ENCODE measurements at regions not wholly inside any gene's neighbourhood (a gene's known extent, or its start where the extent isn't known, plus 50 kb on each side); places are given as distances from the start of the nearest gene placed in this dataset.

DNA sequence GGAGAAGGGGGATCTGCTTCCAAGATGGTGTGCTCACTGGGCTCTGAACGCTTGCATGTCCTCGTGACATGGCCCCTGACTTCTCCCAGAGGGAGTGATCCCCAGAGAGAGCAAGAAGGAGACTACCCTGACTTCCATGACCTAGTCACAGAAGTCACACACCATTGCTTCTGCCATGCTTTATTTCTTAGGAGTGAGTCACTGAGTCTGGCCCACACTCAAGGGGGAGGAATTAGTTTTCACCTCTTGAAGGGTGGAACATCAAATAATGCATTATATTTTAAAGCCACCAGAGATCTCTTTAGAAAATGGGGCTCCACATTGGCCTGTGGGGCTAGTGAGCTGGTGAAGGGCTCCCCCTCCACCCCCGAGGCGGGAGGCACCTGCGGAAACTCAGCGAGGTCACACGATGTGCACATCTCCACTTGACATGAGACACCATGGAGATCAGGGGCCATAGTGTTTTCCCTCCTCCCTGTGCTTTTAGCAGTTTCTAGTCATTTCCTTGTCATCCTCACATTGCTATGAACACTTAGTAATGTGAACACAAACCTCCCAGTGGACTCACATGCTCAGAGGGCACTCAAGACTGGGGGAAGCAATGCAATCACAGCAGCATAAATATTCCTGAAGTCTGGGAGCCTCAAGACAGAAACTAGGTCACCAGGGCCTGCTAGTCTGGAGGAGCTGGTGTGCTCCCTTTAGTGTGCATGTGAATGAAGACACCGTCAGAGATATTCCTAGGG lies 87.4 kb upstream of the FZD10 start:
- no peak for DNase-seq (ENCODE audit: low spot score)

DNA sequence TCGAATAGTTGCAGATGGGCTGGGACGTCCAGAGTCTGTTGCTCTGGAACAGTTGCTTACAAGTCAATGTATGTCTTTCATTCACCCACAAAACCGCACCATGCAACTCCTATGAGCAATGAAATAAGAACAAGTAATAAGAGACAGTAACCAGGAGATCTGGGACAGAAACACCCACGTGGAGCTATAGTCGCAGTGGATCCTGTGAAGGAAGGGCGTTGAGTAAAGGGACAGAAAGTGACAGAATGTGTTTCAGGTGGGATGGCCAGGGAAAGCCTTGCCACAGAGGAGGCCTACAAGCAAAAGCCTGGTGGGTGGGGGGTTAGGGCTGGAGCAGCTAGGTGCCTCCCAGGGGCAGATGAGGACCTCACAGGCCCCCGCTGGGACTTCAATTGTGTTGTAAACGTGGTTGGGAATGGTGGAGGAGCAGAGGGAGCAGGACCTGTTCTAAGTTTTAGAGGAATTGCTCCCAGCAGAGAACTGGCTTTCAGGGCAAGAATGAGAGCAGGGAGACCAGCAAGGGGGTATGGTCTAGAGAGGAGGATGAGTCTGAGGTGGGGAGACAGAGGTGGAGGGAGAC lies 86.7 kb upstream of the FZD10 start:
- no peak for DNase-seq (ENCODE audit: low spot score)

- no peak for DNase-seq (ENCODE audit: low spot score)
Observed at GRCh38 chr12:130076126-130076525, 86.1 kb upstream of the FZD10 start.

DNA sequence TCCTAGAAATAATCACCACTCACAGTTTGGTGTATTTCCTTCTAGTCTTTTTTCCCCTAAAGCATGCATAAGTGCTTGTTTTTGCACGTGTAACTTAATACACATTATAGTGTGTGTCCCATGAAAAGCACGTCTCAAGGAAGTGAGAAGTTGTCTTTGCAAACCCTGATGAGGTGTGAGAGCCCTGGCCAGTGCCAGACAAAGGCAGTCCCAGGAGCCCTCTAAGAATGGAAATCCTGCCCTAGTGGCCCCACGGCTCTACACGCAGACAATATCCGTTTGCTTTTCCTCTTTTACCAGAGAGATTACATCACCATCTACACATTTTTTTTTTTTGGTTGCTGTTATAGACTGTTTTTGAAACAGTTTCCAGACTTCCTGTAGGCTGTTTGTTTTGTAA lies 85.5 kb upstream of the FZD10 start:
- no peak for DNase-seq (ENCODE audit: low spot score)

- no peak for DNase-seq (ENCODE audit: low spot score)
Observed at GRCh38 chr12:130078852-130079251, 83.4 kb upstream of the FZD10 start.

DNA sequence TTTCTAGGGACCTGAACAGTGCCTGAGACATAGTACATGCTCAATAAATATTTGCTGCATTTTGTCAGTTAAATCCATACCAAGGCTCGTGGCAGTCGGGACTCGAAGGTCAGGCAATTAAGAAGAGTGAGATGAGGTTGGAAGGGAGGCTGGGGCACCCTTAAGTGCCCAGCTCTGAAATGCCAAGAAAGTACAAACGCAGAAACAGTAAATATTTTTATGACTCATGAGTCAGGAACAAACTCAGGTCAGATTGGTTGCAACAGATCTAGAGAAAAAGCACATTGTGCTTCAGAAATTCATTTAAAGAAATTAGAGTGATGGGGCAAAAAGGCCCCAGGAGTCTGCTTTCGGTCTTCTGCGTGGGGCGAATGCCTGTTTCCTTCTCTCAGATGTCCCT lies 83.0 kb upstream of the FZD10 start:
- no peak for DNase-seq (ENCODE audit: low spot score)

DNA sequence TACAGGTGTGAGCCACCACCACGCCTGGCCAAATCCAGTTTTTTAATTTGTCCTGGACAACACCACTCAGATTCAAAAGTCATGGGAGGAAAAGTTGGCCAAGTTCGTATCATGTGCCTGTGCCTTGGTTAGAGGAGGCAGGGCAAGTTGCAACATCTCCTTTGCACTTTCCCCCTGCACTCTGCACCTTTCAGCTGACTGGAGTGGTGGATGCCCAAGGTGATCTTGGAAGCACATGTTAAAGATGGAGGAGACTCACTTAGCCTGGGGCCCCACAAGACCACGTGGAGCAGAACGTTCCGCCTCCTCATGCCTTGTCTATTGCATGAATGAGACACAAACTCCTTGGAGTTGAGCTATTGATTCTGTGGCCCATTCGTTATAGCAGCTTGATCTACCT lies 82.1 kb upstream of the FZD10 start:
- no peak for DNase-seq (ENCODE audit: low spot score)

- no peak for DNase-seq (ENCODE audit: low spot score)
Observed at GRCh38 chr12:130081117-130081805, 81.0 kb upstream of the FZD10 start.

GRCh38 chr12:130083002-130083401 lies 79.3 kb upstream of the FZD10 start:
- no peak for DNase-seq (ENCODE audit: low spot score)

GRCh38 chr12:130083734-130084133 lies 78.5 kb upstream of the FZD10 start:
- DNase-seq (ENCODE audit: low spot score), result no peak

GRCh38 chr12:130084359-130084758 lies 77.9 kb upstream of the FZD10 start:
- DNase-seq (ENCODE audit: low spot score), result no peak

- DNase-seq (ENCODE audit: low spot score), result no peak
Observed at GRCh38 chr12:130086248-130086647, 76.0 kb upstream of the FZD10 start.

DNA sequence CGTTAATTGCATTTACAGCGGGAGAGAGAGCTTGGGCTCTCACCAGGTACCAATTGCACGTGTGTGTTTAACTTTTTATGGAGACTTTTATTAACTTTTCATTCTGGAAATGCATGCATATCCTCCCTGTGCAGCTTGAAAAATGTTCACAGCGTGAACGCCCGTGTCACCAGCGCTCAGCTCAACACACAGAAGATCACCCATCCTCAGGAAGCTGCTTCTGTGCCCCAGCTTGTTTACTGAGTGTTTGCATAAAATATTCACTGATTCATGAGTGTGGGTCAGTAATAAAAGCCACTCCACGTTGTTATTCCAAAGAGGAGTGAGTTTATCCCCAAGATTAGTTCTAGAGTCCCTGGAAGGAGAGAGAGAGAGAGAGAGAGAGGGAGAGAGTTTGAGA lies 75.5 kb upstream of the FZD10 start:
- DNase-seq (ENCODE audit: low spot score), result no peak

DNA sequence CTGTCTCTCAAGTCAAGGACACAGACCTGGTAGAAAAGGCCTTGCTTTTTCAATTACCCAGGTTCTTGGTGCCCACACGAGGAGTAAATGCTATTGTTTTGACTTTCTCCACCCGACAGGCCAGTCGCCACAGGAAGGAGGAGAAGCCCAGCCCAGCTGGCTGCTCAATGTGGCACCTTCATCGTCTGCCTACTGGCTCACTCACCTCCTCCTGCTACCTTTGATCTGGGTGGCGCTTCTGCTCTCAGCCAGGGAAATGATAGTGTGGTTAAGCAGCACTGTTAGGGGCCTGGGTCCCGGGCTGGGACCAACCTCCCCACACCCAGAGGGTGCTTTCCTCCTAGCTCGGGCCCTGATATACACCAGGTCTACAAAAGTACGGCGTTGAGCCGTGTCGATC lies 75.0 kb upstream of the FZD10 start:
- no peak for DNase-seq (ENCODE audit: low spot score)

GRCh38 chr12:130088504-130088903 lies 73.8 kb upstream of the FZD10 start:
- DNase-seq (ENCODE audit: low spot score), result no peak

DNA sequence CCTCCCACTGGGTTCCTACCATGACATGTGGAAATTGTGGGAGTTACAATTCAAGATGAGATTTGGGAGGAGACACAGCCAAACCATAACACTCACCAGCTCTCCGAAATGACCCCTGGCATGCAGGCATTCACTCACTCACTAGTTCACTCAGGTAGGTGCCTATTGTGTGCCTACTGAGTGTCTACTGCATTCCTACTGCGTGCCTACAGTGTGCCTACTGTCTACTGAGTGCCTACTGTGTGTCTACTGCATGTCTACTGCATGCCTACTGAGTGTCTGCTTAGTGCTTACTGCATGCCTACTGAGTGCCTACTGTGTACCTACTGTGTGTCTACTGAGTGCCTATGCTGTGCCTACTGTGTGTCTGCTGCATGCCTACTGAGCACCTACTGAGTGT lies 71.7 kb upstream of the FZD10 start:
- no peak for DNase-seq (ENCODE audit: low spot score)

DNA sequence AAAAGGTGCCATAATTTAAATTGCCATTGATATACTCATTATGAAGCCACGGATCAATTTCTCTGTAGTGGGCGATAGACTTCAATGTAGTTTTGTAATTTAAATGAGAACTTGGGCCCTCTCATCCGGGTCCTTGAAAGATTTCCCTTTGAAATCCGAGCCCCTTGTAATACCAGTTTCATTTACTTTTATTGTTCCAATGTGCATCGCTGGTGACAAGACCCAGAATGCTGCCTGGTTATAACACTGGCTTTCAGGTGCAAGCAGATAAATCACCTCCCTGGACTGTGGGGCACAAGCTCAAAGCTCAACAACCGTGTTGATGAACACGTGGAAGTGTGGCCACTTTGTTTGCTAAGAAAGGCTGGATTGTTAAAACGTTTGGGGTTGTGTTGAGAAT lies 68.9 kb upstream of the FZD10 start:
- no peak for DNase-seq (ENCODE audit: low spot score)

- DNase-seq (ENCODE audit: low spot score), result no peak
Observed at GRCh38 chr12:130097342-130097741, 64.9 kb upstream of the FZD10 start.

- DNase-seq (ENCODE audit: low spot score), result no peak
Observed at GRCh38 chr12:130097798-130098255, 64.4 kb upstream of the FZD10 start.

DNA sequence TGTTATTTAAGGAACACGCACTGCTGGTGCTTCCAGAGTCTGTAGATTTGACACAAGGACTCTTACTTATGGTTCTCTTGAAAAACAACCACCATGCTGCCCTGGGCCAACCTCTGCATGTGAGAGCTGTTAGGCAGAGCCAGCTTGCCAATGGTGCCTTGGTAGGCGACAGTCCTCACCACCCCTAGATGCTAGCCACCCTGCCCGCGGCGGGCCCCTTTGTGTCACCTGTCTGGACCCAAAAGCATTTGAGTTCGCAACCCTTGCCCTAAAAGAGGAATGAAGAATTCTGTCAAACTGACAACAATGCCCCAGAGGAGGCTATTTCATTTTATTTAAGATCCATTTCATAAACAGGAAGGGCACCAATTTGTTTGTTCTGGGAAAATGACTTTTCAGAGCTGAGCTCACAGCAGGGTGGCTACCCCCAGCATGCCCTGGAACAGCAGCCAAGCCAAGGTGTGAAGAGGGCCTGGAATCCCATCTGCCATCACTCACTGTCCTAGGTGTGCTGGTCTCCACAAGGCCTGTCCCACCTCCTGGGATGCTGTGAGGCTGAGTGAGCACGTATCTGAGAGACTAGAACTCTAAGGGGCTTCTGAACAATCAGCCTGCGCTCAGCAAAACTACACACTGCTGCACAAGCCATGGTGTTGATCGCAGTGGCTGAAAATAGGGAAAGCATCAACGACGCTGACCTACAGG lies 63.8 kb upstream of the FZD10 start:
- DNase-seq (ENCODE audit: low spot score), result no peak

GRCh38 chr12:130100634-130101362 lies 61.5 kb upstream of the FZD10 start:
- no peak for DNase-seq (ENCODE audit: low spot score)

- DNase-seq (ENCODE audit: low spot score), result no peak
Observed at GRCh38 chr12:130101370-130101769, 60.9 kb upstream of the FZD10 start.
